GM21447 (cell line): ENCODE measurements at regions not wholly inside any gene's neighbourhood (a gene's known extent, or its start where the extent isn't known, plus 50 kb on each side); places are given as distances from the start of the nearest gene placed in this dataset.

Experiments used
- ATAC-seq: cut with Tn5 transposase; IDR thresholded peaks from one replicate; pipeline ENCODE4 v1.9.1; 2021; ENCODE audit not compliant: unreplicated experiment

GRCh38 chr2:239767021-239767905 is 257.9 kb downstream of the NDUFA10 start:
- no peak for ATAC-seq

DNA sequence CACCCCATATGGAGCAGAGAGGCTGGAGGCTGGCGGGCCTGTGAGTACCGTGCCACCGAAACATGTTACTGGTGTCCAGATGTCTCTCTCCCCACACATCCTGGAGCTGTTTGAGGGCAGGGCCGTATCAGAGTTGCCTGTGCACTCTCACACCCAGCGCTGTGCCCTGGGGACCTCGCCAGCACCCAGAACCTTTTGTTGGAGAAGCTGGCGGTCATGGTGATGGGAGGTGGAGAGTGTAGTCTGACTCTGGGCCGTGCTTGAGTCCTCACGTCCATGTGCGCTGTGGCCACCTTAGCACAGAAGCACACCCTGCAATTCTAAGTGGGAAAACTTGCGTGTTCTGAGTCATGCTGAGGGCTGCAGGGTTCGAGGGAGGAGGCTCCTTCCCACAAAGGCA is 259.2 kb downstream of the NDUFA10 start:
- no peak for ATAC-seq

GRCh38 chr2:239765076-239765845 is 259.9 kb downstream of the NDUFA10 start:
- ATAC-seq, result no peak

GRCh38 chr2:239763433-239764097 is 261.6 kb downstream of the NDUFA10 start:
- no peak for ATAC-seq

DNA sequence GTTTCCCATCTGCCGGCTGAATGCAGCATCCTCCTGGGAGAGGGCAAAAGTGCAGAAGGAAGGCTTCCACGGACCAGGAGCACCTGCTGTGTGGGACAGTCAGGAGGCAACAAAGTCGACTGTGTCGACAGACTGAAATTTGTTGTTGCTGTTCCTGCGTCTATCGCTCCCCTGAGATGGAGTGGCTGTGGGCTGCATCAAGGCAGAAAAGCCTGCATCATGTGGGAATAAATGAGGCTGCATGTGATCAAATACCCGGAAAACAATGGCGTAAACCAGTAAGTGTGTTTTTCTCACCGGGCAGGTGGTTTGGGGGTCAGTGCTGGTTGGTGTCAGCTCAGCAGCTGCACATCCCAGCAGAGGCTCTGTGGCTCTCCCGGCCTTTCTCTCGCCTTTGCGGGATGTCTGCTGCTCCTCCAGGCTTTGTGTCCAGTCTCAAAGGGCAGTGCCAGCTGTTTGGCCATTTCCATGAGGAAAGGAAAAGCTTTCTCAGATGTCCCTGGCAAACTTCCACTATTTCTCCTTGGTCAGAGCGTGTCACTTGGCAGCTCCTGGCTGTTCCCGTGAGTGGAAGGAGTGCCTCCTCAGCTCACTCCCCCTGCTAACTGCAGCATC is 262.4 kb downstream of the NDUFA10 start:
- ATAC-seq, result no peak

DNA sequence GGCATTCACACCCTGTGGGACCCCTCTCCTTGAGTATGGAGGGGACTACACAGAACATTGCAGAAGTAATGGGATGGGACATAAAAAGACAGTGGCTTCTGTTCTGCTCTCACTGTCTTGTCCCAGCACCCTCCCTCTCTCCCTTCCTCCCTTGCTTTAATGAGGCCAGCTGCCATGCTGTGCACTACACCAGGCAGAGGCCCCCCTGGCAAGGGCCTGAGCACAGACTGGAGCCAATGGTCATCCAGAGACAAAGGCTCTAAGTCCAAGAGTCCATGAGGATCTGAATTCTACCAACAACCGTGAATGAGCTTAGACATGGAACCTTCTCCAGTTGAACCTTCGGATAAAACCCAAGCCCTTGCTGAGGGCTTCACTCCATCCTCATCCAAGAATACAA is 263.0 kb downstream of the NDUFA10 start:
- no peak for ATAC-seq

- ATAC-seq, result no peak
Observed at GRCh38 chr2:239760596-239760995, 264.5 kb downstream of the NDUFA10 start.

DNA sequence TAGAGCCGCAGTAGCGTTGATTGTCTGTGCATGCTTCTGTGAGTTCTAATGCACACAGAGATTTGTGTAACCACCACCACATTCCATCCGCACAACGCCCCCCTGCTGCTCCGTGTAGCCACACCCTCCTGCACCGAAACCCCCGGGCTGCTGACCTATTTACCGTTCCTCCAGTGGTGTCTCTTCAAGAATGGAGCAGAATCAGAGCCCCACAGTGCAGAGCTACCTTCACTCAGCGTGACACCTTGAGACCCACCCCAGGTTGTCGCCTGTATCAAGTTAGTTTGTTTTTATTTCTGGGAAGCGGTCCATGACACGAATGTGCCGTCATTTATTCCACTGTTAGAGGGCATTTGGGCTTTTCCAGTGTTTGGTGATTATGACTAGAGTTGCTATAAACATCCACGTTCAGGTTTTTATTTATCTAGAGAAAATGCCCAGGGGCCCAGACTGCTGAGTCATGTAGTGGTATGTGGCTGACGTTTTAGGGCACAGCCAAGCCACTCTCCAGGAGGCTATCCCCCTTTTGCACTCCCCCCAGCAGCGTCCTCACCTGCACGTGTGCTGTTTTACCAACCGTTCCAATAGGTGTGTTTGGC is 266.8 kb downstream of the NDUFA10 start:
- no peak for ATAC-seq

DNA sequence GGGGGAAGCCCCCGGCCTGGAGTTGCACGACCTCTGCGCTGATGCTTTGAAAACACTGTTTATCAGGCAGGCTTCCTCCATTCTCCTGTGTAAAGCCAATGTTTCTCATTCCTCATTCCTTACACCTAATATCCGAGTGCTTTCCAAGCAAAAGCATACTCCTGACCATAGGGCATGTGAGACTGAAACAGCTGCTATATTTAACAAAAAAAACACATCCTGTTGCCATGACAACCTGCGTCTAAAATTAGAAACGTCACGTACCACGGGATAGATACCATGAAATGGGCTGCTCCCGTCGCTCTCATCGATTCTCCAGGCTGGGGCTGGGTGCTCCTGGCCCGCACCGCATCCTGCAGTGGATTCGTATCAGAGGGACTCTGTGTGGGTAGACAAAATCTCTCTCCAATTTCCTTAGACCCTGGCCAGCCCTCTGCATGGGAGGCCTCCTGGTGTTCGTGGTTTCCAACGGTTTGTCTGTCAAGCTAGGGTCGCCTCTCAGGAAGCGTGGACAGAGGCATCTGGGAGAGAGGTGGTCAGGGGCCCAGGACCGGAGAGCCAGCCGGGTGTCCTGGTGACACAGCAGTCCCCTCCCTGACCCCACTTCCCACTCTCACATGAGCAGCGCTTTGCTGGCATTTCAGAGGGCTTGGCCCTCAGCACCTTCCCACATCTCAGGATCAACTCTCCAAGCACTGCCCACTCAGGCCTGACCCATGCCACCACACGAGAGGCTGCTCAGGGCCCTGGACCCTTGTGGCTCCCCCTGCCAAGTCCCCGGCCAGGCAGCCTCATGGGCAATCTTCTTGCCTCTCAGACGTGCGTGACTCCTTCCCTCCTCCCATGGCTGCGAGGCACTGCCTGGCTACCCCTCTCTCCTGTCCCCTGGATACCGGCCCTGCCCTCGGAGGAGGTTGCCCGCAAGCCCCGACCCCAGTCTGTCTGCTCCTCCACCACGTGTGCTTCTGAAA is 268.1 kb downstream of the NDUFA10 start:
- no peak for ATAC-seq

DNA sequence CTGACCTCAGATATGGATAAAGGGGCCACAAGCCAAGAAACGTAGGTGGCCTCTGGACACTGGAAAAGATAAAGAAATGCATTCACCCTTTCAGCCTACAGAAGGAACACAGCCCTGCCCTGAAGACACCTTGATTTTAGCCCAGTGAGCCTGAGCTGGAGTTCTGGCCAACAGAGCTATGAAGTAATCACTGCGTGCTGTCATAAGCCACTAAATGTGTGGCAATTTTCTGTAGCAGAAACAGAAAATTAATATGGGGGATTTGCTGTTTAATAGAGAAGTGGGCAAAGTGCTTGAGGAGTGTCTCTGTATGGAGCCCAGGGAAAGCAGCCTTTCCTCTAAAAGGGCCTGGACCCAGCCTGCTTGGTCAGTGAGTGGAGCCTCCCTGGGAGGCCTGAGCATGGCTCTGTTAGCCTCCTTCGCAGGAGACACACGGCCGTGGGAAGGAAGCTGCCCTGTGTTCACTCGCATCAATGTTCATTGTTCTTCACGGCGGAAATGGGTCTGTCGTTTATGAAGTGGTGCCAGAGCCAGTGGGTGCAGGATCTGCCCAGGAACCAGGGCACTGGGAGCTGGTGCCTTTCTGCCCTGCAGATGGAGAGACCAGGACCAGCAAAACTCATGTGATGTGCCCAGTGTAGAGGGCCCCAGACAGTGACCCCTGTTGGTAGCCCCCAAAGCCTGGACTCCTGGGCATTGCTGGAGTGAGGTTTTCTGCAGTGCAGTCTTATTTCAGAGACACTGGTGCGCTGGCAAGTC is 268.9 kb downstream of the NDUFA10 start:
- no peak for ATAC-seq

- no peak for ATAC-seq
Observed at GRCh38 chr2:239753401-239753837, 271.7 kb downstream of the NDUFA10 start.

- no peak for ATAC-seq
Observed at GRCh38 chr2:239752951-239753350, 272.2 kb downstream of the NDUFA10 start.

GRCh38 chr2:239751679-239752355 is 273.3 kb downstream of the NDUFA10 start:
- ATAC-seq, result no peak

GRCh38 chr2:239750929-239751678 is 274.0 kb downstream of the NDUFA10 start:
- ATAC-seq, result no peak

GRCh38 chr2:239750045-239750835 is 274.9 kb downstream of the NDUFA10 start:
- no peak for ATAC-seq

DNA sequence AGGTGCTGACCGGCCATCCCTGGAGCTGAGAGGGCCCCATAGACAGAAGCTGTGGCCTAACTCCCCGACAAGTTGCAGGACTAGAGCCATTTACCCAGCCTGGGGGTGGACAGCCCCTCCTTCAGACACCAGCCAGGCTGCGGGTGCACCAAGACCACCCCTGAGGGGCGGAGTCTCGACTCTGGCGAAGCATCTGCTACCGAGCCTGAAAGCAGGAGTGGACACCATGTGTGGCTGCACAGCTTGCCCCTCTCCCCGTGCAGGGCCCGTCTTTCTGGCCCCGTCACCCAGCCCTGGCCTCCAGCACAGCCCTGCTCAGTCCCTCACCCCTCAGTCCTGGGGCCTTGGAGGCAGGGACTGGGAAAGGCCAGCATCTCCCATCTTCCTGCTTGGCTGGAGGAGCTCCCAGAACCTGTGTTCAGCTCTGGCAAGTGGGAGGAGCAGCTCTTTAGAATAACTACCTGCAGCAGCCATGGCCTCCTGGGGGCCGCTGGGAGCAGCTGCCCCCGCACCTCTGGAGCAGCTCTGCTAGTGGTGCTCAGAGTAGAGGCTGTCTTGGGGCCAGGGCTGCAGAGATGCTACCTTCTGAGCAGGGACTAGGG is 275.8 kb downstream of the NDUFA10 start:
- ATAC-seq, result no peak
